ENCODE measurements at regions not wholly inside any gene's neighbourhood (a gene's known extent, or its start where the extent isn't known, plus 50 kb on each side); places are given as distances from the start of the nearest gene placed in this dataset.

- FAIRE-seq (no peak), DNase-seq (no peak)
- Histone ChIP-seq H3K4me1 (ENCODE audit: control insufficient read depth in 3 of 3, insufficient read depth in 2 of 3, low read depth in 1 of 3, low read length in 2 of 3) (no peaks in the 10 kb centered on the region), H3K4me3 (ENCODE audit: low read depth in 1 of 3, low read length in 3 of 3) (no peak overlapping the region), H3K9me3 (ENCODE audit: control insufficient read depth in 2 of 2, insufficient read depth in 1 of 2, low read depth in 1 of 2, low read length in 1 of 2) (no peaks in the 10 kb centered on the region), H3K27ac (ENCODE audit: low read depth in 1 of 3, low read length in 2 of 3) (no peak overlapping the region), H3K36me3 (ENCODE audit: control insufficient read depth in 3 of 3, insufficient read depth in 2 of 3, low read depth in 1 of 3, low read length in 3 of 3) (no peaks in the 10 kb centered on the region), H3K27me3 (ENCODE audit: control insufficient read depth in 3 of 3, insufficient read depth in 3 of 3, low read length in 3 of 3) (no peaks in the 10 kb centered on the region)
- whole genome bisulfite sequencing, 3 donors = 12 to 19% (median 13%) methylated on average over 1 of the region's 1 CpG
Measured at GRCh38 chr14:45434221-45434620, 181.2 kb upstream of the MIS18BP1 start.

- FAIRE-seq (no peak), DNase-seq (peak; percentile 22 to 24)
- Histone ChIP-seq H3K4me3 (ENCODE audit: low read depth in 1 of 3, low read length in 3 of 3) (no peak overlapping the region), H3K27ac (ENCODE audit: low read depth in 1 of 3, low read length in 2 of 3) (no peak overlapping the region), H3K4me1 (ENCODE audit: control insufficient read depth in 3 of 3, insufficient read depth in 2 of 3, low read depth in 1 of 3, low read length in 2 of 3) (no peaks in the 10 kb centered on the region), H3K27me3 (ENCODE audit: control insufficient read depth in 3 of 3, insufficient read depth in 3 of 3, low read length in 3 of 3) (no peaks in the 10 kb centered on the region), H3K9me3 (ENCODE audit: control insufficient read depth in 2 of 2, insufficient read depth in 1 of 2, low read depth in 1 of 2, low read length in 1 of 2) (no peaks in the 10 kb centered on the region), H3K36me3 (ENCODE audit: control insufficient read depth in 3 of 3, insufficient read depth in 2 of 3, low read depth in 1 of 3, low read length in 3 of 3) (no peaks in the 10 kb centered on the region)
- 4 to 8% (median 6%) methylated on average over 2 of the region's 2 CpGs for WGBS, 3 donors
Measured at GRCh38 chr14:45426685-45427282, 173.8 kb upstream of the MIS18BP1 start.

- DNase-seq = no peak
- Histone ChIP-seq H3K27ac (ENCODE audit: low read depth in 1 of 3, low read length in 2 of 3) (no peak overlapping the region), H3K36me3 (ENCODE audit: control insufficient read depth in 3 of 3, insufficient read depth in 2 of 3, low read depth in 1 of 3, low read length in 3 of 3) (no peaks in the 10 kb centered on the region), H3K4me1 (ENCODE audit: control insufficient read depth in 3 of 3, insufficient read depth in 2 of 3, low read depth in 1 of 3, low read length in 2 of 3) (no peaks in the 10 kb centered on the region), H3K27me3 (ENCODE audit: control insufficient read depth in 3 of 3, insufficient read depth in 3 of 3, low read length in 3 of 3) (no peaks in the 10 kb centered on the region), H3K9me3 (ENCODE audit: control insufficient read depth in 2 of 2, insufficient read depth in 1 of 2, low read depth in 1 of 2, low read length in 1 of 2) (peaks cover 0 to 7% of the 10 kb centered on the region in 2 donors), H3K4me3 (ENCODE audit: low read depth in 1 of 3, low read length in 3 of 3) (no peak overlapping the region)
- 58 to 65% (median 59%) methylated on average over 2 of the region's 2 CpGs for WGBS, 3 donors
- FAIRE-seq = no peak
Measured at GRCh38 chr14:45406942-45407341, 153.9 kb upstream of the MIS18BP1 start.

DNA sequence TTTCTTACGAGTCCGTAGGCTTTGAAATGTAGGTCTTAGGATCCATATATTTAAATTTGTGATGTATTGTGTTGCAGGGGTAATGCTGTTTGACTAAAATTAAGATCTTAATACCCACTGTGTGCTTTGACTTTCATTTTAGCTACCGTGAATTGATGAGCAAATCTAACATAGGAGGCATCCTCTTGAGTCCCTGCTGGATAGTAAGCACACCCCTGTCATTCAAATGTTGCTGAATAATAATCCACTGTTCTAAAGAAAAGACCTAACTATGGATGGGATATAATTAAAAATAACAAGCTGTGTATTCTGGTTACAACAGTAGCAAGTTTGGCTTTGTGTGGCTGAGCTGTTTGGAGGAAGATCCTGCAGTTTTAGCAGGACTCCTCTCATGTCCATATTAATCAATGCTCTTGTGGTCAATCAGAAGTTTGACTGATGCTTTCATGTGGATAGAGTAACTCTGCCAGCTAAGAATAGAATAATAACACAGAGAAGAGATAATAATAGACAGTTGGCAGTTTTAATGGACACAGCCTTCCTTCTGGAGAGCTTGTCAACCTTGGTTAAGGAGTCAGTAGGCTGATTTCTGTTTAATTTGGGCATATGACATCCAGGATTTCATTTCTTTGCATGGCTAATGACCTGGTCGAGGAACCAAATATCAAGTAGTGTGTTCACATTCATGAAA is 148.1 kb upstream of the MIS18BP1 start:
- WGBS, 3 donors = 40 to 47% (median 43%) methylated on average over 4 of the region's 4 CpGs
- FAIRE-seq (no peak), DNase-seq (no peak)
- H3K27ac ChIP-seq (ENCODE audit: low read depth in 1 of 3, low read length in 2 of 3) = no peak overlapping the region
- no peaks in the 10 kb centered on the region for H3K27me3 ChIP-seq (ENCODE audit: control insufficient read depth in 3 of 3, insufficient read depth in 3 of 3, low read length in 3 of 3)
- H3K4me1 ChIP-seq (ENCODE audit: control insufficient read depth in 3 of 3, insufficient read depth in 2 of 3, low read depth in 1 of 3, low read length in 2 of 3) = no peaks in the 10 kb centered on the region
- no peak overlapping the region for H3K4me3 ChIP-seq (ENCODE audit: low read depth in 1 of 3, low read length in 3 of 3)
- H3K36me3 ChIP-seq (ENCODE audit: control insufficient read depth in 3 of 3, insufficient read depth in 2 of 3, low read depth in 1 of 3, low read length in 3 of 3) = no peaks in the 10 kb centered on the region
- H3K9me3 ChIP-seq (ENCODE audit: control insufficient read depth in 2 of 2, insufficient read depth in 1 of 2, low read depth in 1 of 2, low read length in 1 of 2) = no peaks in the 10 kb centered on the region

- no peaks in the 10 kb centered on the region for H3K27me3 ChIP-seq (ENCODE audit: control insufficient read depth in 3 of 3, insufficient read depth in 3 of 3, low read length in 3 of 3)
- H3K36me3 ChIP-seq (ENCODE audit: control insufficient read depth in 3 of 3, insufficient read depth in 2 of 3, low read depth in 1 of 3, low read length in 3 of 3) = no peaks in the 10 kb centered on the region
- no peak overlapping the region for H3K27ac ChIP-seq (ENCODE audit: low read depth in 1 of 3, low read length in 2 of 3)
- WGBS, 3 donors = 43 to 48% (median 45%) methylated on average over 1 of the region's 1 CpG
- FAIRE-seq (no peak), DNase-seq (no peak)
- no peaks in the 10 kb centered on the region for H3K9me3 ChIP-seq (ENCODE audit: control insufficient read depth in 2 of 2, insufficient read depth in 1 of 2, low read depth in 1 of 2, low read length in 1 of 2)
- no peaks in the 10 kb centered on the region for H3K4me1 ChIP-seq (ENCODE audit: control insufficient read depth in 3 of 3, insufficient read depth in 2 of 3, low read depth in 1 of 3, low read length in 2 of 3)
- no peak overlapping the region for H3K4me3 ChIP-seq (ENCODE audit: low read depth in 1 of 3, low read length in 3 of 3)
Measured at GRCh38 chr14:45400509-45400908, 147.5 kb upstream of the MIS18BP1 start.

GRCh38 chr14:45381091-45381490 is 128.1 kb upstream of the MIS18BP1 start:
- Histone ChIP-seq H3K4me3 (ENCODE audit: low read depth in 1 of 3, low read length in 3 of 3) (no peak overlapping the region), H3K9me3 (ENCODE audit: control insufficient read depth in 2 of 2, insufficient read depth in 1 of 2, low read depth in 1 of 2, low read length in 1 of 2) (peaks cover 0 to 3% of the 10 kb centered on the region in 2 donors), H3K36me3 (ENCODE audit: control insufficient read depth in 3 of 3, insufficient read depth in 2 of 3, low read depth in 1 of 3, low read length in 3 of 3) (no peaks in the 10 kb centered on the region), H3K4me1 (ENCODE audit: control insufficient read depth in 3 of 3, insufficient read depth in 2 of 3, low read depth in 1 of 3, low read length in 2 of 3) (no peaks in the 10 kb centered on the region), H3K27me3 (ENCODE audit: control insufficient read depth in 3 of 3, insufficient read depth in 3 of 3, low read length in 3 of 3) (no peaks in the 10 kb centered on the region), H3K27ac (ENCODE audit: low read depth in 1 of 3, low read length in 2 of 3) (no peak overlapping the region)
- FAIRE-seq (no peak), DNase-seq (no peak)
- 77 to 84% (median 80%) methylated on average over 2 of the region's 2 CpGs for WGBS, 3 donors

GRCh38 chr14:45377166-45377565 is 124.2 kb upstream of the MIS18BP1 start:
- Histone ChIP-seq H3K4me3 (ENCODE audit: low read depth in 1 of 3, low read length in 3 of 3) (no peak overlapping the region), H3K4me1 (ENCODE audit: control insufficient read depth in 3 of 3, insufficient read depth in 2 of 3, low read depth in 1 of 3, low read length in 2 of 3) (no peaks in the 10 kb centered on the region), H3K36me3 (ENCODE audit: control insufficient read depth in 3 of 3, insufficient read depth in 2 of 3, low read depth in 1 of 3, low read length in 3 of 3) (no peaks in the 10 kb centered on the region), H3K9me3 (ENCODE audit: control insufficient read depth in 2 of 2, insufficient read depth in 1 of 2, low read depth in 1 of 2, low read length in 1 of 2) (no peaks in the 10 kb centered on the region), H3K27ac (ENCODE audit: low read depth in 1 of 3, low read length in 2 of 3) (no peak overlapping the region), H3K27me3 (ENCODE audit: control insufficient read depth in 3 of 3, insufficient read depth in 3 of 3, low read length in 3 of 3) (no peaks in the 10 kb centered on the region)
- DNase-seq = no peak
- WGBS, 3 donors = 81 to 89% (median 84%) methylated on average over 2 of the region's 2 CpGs
- FAIRE-seq = no peak

DNA sequence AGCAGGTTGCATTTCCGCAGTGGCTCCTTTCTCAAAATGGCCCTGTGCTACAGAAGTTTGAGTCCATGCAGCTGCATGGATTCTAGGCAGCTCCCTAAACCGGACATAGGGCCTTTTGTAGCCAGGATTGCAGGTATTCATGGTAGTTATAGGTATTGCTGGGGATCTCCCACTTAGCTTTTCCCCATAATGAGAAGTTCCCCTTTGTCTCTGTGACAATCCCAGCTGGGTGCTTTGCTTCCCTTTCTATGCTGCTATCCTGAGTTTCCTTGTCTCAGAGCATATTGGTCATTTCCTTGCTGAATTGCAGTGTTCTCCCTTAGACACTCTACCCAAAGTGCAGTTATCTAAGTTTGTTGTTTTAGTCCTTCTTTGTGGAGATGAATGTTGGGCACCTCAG is 120.9 kb upstream of the MIS18BP1 start:
- H3K9me3 ChIP-seq (ENCODE audit: control insufficient read depth in 2 of 2, insufficient read depth in 1 of 2, low read depth in 1 of 2, low read length in 1 of 2) = no peaks in the 10 kb centered on the region
- no peaks in the 10 kb centered on the region for H3K36me3 ChIP-seq (ENCODE audit: control insufficient read depth in 3 of 3, insufficient read depth in 2 of 3, low read depth in 1 of 3, low read length in 3 of 3)
- FAIRE-seq = no peak
- no peaks in the 10 kb centered on the region for H3K4me1 ChIP-seq (ENCODE audit: control insufficient read depth in 3 of 3, insufficient read depth in 2 of 3, low read depth in 1 of 3, low read length in 2 of 3)
- no peak for DNase-seq
- 76 to 85% (median 84%) methylated on average over 2 of the region's 2 CpGs for WGBS, 3 donors
- no peak overlapping the region for H3K4me3 ChIP-seq (ENCODE audit: low read depth in 1 of 3, low read length in 3 of 3)
- H3K27ac ChIP-seq (ENCODE audit: low read depth in 1 of 3, low read length in 2 of 3) = no peak overlapping the region
- H3K27me3 ChIP-seq (ENCODE audit: control insufficient read depth in 3 of 3, insufficient read depth in 3 of 3, low read length in 3 of 3) = no peaks in the 10 kb centered on the region

Data from small intestine (tissue), 7 donors.